Right ventricle myocardium inferior (tissue), 1 donor: ENCODE measurements at regions not wholly inside any gene's neighbourhood (a gene's known extent, or its start where the extent isn't known, plus 50 kb on each side); places are given as distances from the start of the nearest gene placed in this dataset.
"Not testable (repeated sequence)": the region's sequence is repeated elsewhere in the genome, so short reads cannot be mapped to it uniquely, and the experiment has no call there.

Experiments used
- ATAC-seq: fragments of 200-7000 bp; cut with Tn5 transposase; one replicate; pipeline ENCODE4 v1.9.1; 2020; ENCODE audit warnings: mild to moderate bottlenecking, moderate library complexity
- DNase-seq: peaks from one replicate; pipeline ENCODE4 v3.0.0; 2021; ENCODE audit errors: missing footprints
- intact Hi-C: fragments of 100-400 bp; cut with DNase I; formaldehyde crosslinking; loops from one replicate; pipeline ENCODE4 v1.11.0; 2022
- donor health status: DM: no; HTN: yes; CAD: no; lungs with severe emphysema.

DNA sequence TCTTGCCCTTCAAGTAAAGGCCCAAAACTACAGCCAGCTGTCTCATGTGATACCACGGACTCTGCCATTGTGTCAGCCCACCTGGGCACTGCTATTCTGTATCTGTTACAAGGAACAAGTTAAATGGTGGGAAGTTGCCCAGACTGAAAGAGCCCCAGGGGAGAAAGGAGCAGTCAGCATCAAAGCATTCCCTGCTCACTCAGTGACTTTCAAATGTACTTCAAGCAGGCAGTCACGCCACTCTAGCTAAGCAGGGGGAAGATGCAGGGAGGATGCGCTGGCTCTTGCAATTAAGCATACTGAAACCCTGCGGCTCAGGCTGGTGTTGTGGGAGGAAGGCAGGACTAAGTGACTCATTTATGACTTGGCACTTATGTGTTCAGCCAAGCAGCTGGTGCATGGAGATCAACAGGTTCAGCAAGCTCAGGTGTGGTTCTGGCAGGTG, 1249.6 kb downstream of the TYW1 start:
- ATAC-seq (no peak), DNase-seq (no peak)
- intact Hi-C loops: no loop called here

DNA sequence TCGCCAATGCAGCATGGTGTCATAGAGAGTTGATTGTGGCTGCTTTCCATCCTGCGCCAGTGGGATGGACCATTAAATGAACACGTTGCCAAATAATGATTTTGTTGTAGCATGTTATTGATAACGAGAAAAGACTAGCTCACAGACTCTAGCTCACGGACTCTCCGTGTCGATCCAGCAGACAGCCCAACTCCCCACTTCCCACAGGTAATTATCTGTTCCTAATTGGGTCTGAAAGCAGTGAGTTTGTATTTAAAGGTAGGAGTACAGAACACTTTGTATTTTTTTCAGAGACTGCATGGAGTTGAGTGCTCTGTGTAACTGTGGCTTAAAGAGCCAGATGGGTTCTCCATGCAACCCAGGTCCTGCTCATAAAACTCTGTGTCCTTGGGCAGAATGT, 1250.5 kb downstream of the TYW1 start:
- intact Hi-C loops: no loop called here
- ATAC-seq (no peak), DNase-seq (no peak)

DNA sequence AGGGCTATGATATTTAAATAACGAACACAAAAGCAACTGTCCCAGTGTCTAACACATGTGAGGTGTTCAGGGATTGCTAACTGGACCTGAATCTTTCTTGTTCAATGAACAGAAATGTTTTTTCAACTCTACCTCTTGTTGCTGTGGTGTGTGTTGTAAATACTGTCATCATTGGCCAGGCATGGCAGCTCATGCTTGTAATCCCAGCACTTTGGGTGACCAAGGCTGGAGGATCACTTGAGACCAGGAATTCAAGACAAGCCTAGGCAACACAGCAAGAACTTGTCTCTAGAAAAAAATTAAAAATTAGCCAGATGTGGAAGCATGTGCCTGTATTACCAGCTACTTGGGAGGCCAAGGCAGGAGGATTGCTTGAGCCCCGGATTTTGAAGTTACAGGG, 1250.9 kb downstream of the TYW1 start:
- intact Hi-C loops: no loop called here
- no peak for DNase-seq
- no peak for ATAC-seq

DNA sequence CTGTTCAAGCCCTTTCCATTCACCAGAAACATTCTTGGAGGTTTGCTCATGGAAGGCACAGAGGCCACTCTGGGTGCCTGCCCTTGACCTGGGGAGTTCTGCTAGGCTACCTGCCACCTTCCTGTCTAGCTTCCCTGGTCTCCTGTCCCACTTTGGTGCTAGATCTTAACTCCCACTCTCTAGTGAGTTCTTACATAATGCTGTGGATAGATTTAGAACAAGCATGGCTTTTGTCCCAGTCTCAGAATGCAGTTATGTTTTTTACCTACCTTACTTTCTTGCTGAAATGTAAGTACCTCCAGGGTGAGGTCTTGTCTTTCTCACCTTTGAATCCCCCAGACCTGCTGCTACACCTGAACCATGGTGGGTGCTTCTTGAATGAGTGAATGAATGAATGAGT, 1252.3 kb downstream of the TYW1 start:
- ATAC-seq: no peak
- intact Hi-C loops: no loop called here
- no peak for DNase-seq

DNA sequence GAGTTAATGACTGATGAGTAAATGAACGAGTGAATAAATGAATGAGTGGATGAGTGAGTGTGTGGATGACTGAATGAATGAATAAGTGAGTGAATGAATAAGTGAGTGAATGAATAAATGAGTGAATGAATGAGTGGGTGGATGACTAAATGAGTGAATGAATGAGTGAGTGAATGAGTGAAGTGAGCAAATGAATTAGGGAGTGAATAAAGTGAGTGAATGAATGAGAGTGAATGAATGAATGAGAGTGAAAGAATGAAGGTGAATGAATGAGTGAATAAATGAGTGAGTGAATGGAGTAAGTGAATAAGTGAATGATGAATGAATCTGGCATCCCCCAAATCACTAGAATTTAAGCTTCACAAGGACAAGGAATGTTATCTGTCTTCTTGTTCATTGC, 1253.0 kb downstream of the TYW1 start:
- ATAC-seq (no peak), DNase-seq (no peak)
- intact Hi-C loops: no loop called here

DNA sequence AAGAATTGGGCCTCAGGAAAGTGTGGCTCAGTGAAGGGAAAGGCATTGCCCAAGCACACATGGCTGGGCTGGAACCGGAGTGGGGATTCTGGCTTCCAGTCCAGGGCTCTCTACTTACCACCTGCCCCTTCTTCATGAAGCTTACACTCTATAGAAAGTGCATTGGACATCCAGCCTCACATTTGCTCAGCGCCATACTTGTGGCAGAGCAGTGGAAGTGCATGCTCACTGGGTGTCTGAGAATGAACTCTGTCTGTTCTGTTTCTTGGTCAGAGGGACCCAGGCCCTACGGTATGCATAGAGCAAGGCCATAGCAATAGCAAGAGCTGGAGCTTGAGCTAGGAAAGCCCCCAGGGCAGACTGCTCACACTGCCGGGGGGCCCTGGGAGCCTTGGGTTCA, 1253.5 kb downstream of the TYW1 start:
- intact Hi-C loops: no loop called here
- no peak for DNase-seq
- no peak for ATAC-seq

DNA sequence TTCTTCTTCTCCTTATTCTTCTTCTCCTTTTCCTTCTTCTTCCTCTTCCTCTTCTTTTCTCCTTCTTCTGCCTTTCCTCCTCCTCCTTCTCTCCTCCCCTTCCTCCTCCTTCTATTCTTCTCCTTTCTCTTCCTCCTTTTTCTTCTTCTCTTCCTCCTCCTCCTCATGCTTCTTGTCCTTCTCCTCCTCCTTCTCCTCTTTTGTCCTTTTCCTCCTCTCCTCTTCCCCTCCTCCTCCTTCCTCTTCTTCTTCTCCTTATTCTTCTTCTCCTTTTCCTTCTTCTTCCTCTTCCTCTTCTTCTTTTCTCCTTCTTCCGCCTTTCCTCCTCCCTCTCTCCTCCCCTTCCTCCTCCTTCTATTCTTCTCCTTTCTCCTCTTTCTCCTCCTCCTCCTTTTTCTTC, 1258.2 kb downstream of the TYW1 start:
- intact Hi-C loops: not testable (repeated sequence)

DNA sequence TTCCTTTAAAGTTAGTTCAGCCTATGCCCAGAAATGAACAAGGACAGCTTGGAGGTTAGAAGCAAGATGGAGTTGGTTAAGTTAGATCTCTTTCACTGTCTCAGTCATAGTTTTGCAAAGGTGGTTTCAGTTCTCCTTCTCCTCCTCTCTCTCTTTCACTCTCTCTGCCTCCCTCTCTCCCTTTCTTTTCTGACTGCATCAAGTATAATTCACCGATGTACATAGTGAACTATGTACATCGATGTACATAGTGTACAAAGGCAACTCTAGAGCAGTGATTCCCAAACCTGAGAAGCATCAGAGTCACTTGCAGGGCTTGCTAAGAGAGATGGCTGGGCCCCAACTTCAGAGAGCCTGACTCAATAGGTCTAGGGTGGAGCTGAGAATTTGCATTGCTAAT, 1259.7 kb downstream of the TYW1 start:
- ATAC-seq: no peak
- no peak for DNase-seq
- intact Hi-C loops: no loop called here

More for the DNA sequence above, 1258.2 kb downstream of the TYW1 start:
- ATAC-seq, DNase-seq: not testable (repeated sequence)

DNA sequence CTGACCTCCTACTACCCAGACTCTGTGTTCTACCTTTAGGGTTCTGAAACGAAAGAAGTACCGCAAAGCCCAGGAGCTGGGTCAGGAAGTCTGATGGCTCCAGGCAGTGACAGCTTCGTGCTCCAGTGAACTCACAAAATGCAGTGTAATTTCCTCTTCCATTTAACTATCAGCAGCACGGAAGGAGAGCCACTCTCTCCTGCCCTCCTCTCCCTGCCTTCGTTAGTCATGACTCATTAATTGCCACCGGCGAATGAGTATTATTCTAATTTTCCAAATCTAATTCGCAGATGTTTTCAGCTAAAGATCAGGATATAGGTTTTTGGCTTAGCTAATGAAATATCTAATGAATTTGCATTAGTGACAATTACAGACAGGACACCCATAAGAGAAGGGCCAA, 1262.0 kb downstream of the TYW1 start:
- no peak for ATAC-seq

DNA sequence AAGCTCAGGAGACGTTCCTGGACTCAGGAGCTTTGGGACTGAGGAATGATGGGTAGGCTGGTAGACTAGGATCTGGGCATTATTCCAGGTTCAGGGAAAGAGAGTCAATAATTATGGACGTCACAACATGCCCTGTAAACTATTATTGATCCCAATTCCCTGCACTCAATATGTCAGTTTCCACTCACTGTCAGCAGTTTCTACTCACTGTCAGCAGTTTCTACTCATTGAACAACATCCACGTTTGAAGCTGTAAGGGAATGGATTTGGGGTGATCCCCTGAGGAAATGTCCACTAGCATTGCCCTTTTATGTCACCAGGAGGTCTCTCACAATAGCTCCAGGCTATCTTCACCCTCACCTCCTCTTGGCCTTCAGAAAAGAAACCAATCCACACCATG, 1268.6 kb downstream of the TYW1 start:
- DNase-seq (no peak), ATAC-seq (no peak)
- intact Hi-C loops: no loop called here

More for the DNA sequence above, 1262.0 kb downstream of the TYW1 start:
- DNase-seq: no peak
- intact Hi-C loops: no loop called here

DNA sequence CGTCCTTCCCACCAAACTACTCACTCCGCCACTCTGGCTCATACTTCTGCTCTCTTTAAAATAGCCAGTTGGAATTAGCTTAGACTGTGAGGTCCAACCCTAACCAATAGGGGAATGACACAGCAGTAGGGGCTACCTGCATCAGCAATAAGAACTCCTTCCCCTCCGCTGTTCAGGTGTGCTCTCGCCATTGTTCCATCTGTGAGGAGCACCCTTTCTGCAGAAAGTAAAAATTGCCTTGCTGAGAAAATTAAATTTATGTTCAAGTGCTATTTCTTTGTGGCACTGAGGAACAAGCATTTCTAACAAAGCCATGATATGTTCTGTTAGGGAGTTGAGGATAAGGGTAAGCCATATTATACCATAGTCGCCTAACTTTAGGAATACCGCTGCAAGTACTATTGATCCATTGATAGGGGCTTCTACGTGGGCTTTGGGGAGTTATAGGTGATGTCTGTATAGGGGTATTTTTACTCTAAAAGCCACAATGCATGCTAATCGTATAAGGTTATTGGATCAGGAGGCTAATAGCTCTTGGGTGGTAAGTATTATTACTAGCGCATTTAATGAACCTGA, 1269.5 kb downstream of the TYW1 start:
- ATAC-seq (no peak), DNase-seq (no peak)
- intact Hi-C loops: no loop called here

GRCh38 chr7:68267486-68267885, 1270.9 kb downstream of the TYW1 start:
- DNase-seq (no peak), ATAC-seq (no peak)
- intact Hi-C loops: no loop called here

GRCh38 chr7:68269405-68269804, 1272.8 kb downstream of the TYW1 start:
- DNase-seq (no peak), ATAC-seq (no peak)
- intact Hi-C loops: no loop called here

GRCh38 chr7:68272507-68272906, 1275.9 kb downstream of the TYW1 start:
- intact Hi-C loops: no loop called here
- ATAC-seq: no peak
- DNase-seq: no peak

DNA sequence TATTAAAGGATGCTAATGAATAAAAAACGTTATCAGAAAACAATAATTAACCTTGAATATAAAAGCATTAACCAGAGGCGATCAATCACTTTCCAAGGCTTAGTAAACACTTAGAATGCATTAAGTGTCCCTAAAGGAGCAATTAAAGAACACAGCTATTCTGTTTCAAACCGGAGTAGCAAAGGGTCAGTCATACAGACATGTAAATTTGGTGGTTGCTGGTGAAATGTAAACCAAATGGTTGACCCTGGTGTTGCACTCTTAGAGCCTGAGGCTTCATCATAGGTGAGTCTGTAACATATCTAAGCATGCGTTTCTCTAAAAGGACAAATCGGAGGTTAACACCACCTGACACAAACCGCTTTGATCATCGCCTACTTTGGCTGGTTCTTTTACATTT, 1280.1 kb downstream of the TYW1 start:
- DNase-seq: no peak
- no peak for ATAC-seq
- intact Hi-C loops: no loop called here

DNA sequence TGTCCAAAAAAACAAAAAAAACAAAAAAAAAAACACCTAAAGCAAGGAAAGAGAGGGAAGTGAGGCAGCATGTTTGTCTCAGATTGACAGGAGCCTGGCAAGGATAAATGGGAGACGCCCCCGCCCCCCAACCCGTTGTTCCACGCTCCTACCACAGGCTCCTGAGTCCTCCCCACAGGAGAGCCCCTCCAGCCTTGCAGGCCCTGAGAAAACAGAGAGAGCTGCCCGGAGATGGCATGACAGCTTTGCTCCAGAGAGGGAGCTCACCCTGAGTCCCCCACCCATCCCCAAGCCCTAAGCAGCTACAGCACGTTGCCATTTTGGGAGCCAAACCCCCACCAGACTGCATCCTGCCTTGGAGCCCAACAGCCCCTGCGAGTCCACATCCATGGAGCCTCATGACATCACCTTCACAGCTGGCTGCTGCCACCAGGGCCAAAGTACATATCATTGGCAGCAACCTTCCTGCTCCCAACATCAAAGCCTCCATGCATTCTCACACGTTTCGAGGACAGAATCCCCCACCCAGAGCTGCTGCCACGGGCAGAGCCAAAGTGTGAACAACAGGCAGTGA, 1283.3 kb downstream of the TYW1 start:
- intact Hi-C loops: no loop called here
- DNase-seq (no peak), ATAC-seq (no peak)

DNA sequence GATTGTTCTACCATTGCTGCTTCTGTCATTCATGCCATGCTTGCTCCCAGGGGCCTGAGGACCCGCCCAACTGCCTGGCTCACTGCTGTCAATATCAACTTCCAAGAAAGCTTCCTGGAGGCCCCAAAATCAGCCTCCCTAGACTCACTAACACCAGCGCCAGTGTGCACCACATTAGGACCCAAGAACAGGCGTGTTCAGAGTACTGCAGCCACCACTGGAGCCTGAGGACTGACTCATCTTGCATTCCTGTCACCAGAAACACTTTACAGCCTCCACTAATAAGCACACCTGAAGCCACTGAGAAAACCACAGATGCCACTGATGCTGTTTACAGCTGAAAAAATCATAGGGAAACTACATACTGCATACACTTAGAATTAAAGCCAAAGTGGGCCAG, 1284.3 kb downstream of the TYW1 start:
- intact Hi-C loops: no loop called here
- ATAC-seq (no peak), DNase-seq (no peak)

- ATAC-seq (no peak), DNase-seq (no peak)
- intact Hi-C loops: no loop called here
These were observed 1291.5 kb downstream of the TYW1 start for GRCh38 chr7:68288144-68288593.

DNA sequence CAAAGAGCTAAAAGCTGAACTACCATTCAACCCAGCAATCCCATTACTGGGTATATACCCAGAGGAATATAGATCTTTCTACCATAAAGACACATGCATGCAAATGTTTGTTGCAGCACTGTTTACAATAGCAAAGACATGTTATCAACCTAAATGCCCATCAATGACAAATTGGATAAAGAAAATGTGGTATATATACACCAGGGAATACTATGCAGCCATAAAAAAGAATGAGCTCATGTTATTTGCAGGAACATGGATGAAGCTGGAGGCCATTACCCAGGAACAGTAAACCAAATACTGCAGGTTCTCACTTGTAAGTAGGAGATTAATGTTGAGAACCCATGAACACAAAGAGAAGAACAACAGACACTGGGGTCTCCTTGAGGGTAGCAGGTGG, 1295.1 kb downstream of the TYW1 start:
- intact Hi-C loops: no loop called here
- DNase-seq (no peak), ATAC-seq (no peak)

DNA sequence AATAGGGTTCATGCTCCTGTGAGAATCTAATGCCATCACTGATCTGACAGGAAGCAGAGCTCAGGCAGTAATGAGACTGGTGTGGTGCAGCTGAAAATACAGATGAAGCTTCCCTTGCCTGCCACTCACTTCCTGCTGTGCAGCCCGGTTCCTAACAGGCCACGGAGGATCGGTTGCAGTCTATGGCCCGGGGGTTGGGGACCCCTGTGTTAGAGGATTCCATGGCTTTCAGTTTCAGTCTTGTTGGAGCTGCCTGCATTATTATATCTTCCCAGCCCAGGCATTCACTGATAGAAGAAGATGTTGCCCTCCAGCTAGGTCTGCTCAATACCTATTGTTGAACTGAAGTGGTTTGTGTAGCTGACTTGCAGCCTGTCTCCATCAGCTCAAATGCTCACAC, 1298.8 kb downstream of the TYW1 start:
- ATAC-seq (no peak), DNase-seq (no peak)
- intact Hi-C loops: no loop called here

- no peak for ATAC-seq
- no peak for DNase-seq
- intact Hi-C loops: no loop called here
These were observed 1293.7 kb upstream of the AUTS2 start for GRCh38 chr7:68304536-68304935.
